Parathyroid adenoma (tissue), 2 donors: ENCODE measurements at regions not wholly inside any gene's neighbourhood (a gene's known extent, or its start where the extent isn't known, plus 50 kb on each side); places are given as distances from the start of the nearest gene placed in this dataset.

ENCODE experiments used
- H2AFZ ChIP-seq: fragments of 300-600 bp; sonication (generic); one replicate; pipeline ENCODE4 v1.7.0; 2017; ENCODE audit warnings: antibody characterized with exemption, mild to moderate bottlenecking
- H3K27ac ChIP-seq: fragments of 300-600 bp; sonication (generic); one replicate; pipeline ENCODE4 v1.7.0; 2017
- H3K27me3 ChIP-seq: fragments of 300-600 bp; sonication (generic); one replicate; pipeline ENCODE4 v1.7.0; 2017; ENCODE audit warnings: low read length; ENCODE audit not compliant: control insufficient read depth, insufficient read depth
- H3K36me3 ChIP-seq: fragments of 300-600 bp; sonication (generic); one replicate; pipeline ENCODE4 v1.7.0; 2017; ENCODE audit warnings: low read length; ENCODE audit not compliant: control insufficient read depth, insufficient read depth
- H3K4me1 ChIP-seq: fragments of 300-600 bp; sonication (generic); one replicate; pipeline ENCODE4 v1.7.0; 2017; ENCODE audit warnings: control low read depth
- H3K4me2 ChIP-seq: fragments of 300-600 bp; sonication (generic); one replicate; pipeline ENCODE4 v1.7.0; 2017; ENCODE audit warnings: low read length
- H3K4me3 ChIP-seq: fragments of 300-600 bp; sonication (generic); one replicate; pipeline ENCODE4 v1.7.0; 2017; ENCODE audit warnings: low read depth, low read length
- H3K79me2 ChIP-seq: fragments of 300-600 bp; sonication (generic); one replicate; pipeline ENCODE4 v1.7.0; 2017; ENCODE audit warnings: control low read depth
- H3K9ac ChIP-seq: fragments of 300-600 bp; sonication (generic); one replicate; pipeline ENCODE4 v1.7.0; 2017; ENCODE audit warnings: mild to moderate bottlenecking
- H3K9me3 ChIP-seq: fragments of 300-600 bp; sonication (generic); one replicate; pipeline ENCODE4 v1.7.0; 2017; ENCODE audit warnings: low read length; ENCODE audit not compliant: control insufficient read depth
- TF ChIP-seq, protein P1 (sequence below): fragments of 300-600 bp; sonication (generic); IDR thresholded peaks from one replicate; pipeline ENCODE4 v1.7.0; 2017; ENCODE audit warnings: antibody characterized with exemption, mild to moderate bottlenecking
- donor health status: primary hyperparathyroidism.

DNA sequence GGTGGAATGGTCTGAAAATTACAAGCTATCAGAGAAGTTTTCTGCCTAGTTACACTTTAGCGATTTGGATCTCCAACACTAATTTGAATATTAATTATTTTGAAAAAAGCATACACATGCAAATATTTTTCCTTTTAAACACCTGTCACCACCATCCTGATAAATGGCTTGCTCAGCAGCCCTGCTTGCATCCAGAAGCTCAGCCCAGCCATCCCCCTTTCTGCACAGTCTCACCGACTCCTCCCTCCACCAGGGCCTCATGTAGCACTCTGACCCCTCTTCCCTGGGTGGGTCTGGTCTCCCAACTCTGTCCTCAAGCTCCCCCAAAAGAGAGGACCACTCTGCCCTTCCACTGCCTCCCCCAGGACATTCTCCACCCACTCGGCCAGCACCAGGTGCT is 70.0 kb downstream of the C5orf15 start:
- Histone ChIP-seq H3K79me2 (no peaks in the 10 kb centered on the region), H3K9ac (no peak overlapping the region), H3K36me3 (no peaks in the 10 kb centered on the region), H3K9me3 (no peaks in the 10 kb centered on the region), H3K27ac (no peak overlapping the region), H3K4me1 (no peaks in the 10 kb centered on the region), H3K4me3 (no peak overlapping the region), H3K27me3 (no peaks in the 10 kb centered on the region), H3K4me2 (no peak overlapping the region), H2AFZ (no peak overlapping the region)
- TF ChIP-seq, protein P1, sequence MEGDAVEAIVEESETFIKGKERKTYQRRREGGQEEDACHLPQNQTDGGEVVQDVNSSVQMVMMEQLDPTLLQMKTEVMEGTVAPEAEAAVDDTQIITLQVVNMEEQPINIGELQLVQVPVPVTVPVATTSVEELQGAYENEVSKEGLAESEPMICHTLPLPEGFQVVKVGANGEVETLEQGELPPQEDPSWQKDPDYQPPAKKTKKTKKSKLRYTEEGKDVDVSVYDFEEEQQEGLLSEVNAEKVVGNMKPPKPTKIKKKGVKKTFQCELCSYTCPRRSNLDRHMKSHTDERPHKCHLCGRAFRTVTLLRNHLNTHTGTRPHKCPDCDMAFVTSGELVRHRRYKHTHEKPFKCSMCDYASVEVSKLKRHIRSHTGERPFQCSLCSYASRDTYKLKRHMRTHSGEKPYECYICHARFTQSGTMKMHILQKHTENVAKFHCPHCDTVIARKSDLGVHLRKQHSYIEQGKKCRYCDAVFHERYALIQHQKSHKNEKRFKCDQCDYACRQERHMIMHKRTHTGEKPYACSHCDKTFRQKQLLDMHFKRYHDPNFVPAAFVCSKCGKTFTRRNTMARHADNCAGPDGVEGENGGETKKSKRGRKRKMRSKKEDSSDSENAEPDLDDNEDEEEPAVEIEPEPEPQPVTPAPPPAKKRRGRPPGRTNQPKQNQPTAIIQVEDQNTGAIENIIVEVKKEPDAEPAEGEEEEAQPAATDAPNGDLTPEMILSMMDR, result no peak

DNA sequence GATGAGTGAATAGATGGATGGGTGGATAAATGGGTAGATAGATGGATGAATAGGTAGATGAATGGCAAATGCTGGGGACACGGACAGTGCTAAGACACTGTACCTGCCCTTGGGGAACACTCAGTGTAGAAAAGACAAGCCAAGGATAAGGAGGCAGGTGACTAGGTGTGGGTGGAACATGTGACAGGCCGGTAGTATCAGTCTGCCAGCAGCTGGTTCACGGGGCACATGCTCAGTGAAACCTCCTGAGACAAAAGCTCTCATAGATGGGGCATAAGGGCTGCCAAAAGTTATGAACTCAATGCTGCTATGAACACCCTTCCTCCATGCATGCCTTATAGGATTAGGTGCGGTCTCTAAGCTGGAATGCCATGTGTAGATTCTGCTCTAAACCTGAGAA is 71.0 kb downstream of the C5orf15 start:
- no peak overlapping the region for H3K4me2 ChIP-seq
- H3K27ac ChIP-seq, result no peak overlapping the region
- H3K4me1 ChIP-seq, result no peaks in the 10 kb centered on the region
- H3K9ac ChIP-seq, result no peak overlapping the region
- no peaks in the 10 kb centered on the region for H3K9me3 ChIP-seq
- H3K4me3 ChIP-seq, result no peak overlapping the region
- H3K36me3 ChIP-seq, result no peaks in the 10 kb centered on the region
- no peak overlapping the region for H2AFZ ChIP-seq
- TF ChIP-seq, protein P1, result no peak
- no peaks in the 10 kb centered on the region for H3K79me2 ChIP-seq
- no peaks in the 10 kb centered on the region for H3K27me3 ChIP-seq

GRCh38 chr5:133896873-133897272 is 71.6 kb downstream of the C5orf15 start:
- TF ChIP-seq, protein P1, result no peak
- H3K4me3 ChIP-seq, result no peak overlapping the region

GRCh38 chr5:133895979-133896845 is 72.2 kb downstream of the C5orf15 start:
- Histone ChIP-seq H2AFZ (no peak overlapping the region), H3K4me2 (no peak overlapping the region), H3K27me3 (no peaks in the 10 kb centered on the region), H3K9me3 (no peaks in the 10 kb centered on the region), H3K4me1 (no peaks in the 10 kb centered on the region), H3K4me3 (no peak overlapping the region), H3K36me3 (no peaks in the 10 kb centered on the region), H3K9ac (no peak overlapping the region), H3K27ac (no peak overlapping the region), H3K79me2 (no peaks in the 10 kb centered on the region)
- TF ChIP-seq, protein P1, result no peak

More at GRCh38 chr5:133896873-133897272, 71.6 kb downstream of the C5orf15 start:
- H3K27me3 ChIP-seq, result no peaks in the 10 kb centered on the region
- H3K4me1 ChIP-seq, result no peaks in the 10 kb centered on the region
- H3K36me3 ChIP-seq, result no peaks in the 10 kb centered on the region
- no peak overlapping the region for H2AFZ ChIP-seq
- no peaks in the 10 kb centered on the region for H3K9me3 ChIP-seq
- H3K79me2 ChIP-seq, result no peaks in the 10 kb centered on the region
- H3K9ac ChIP-seq, result no peak overlapping the region
- H3K27ac ChIP-seq, result no peak overlapping the region
- no peak overlapping the region for H3K4me2 ChIP-seq

GRCh38 chr5:133894143-133894542 is 74.3 kb downstream of the C5orf15 start:
- Histone ChIP-seq H3K4me1 (no peaks in the 10 kb centered on the region), H3K79me2 (no peaks in the 10 kb centered on the region), H2AFZ (no peak overlapping the region), H3K9me3 (no peaks in the 10 kb centered on the region), H3K27ac (no peak overlapping the region), H3K36me3 (no peaks in the 10 kb centered on the region), H3K27me3 (no peaks in the 10 kb centered on the region), H3K9ac (no peak overlapping the region), H3K4me3 (no peak overlapping the region), H3K4me2 (no peak overlapping the region)
- TF ChIP-seq, protein P1, result no peak
